ENCODE measurements at regions not wholly inside any gene's neighbourhood (a gene's known extent, or its start where the extent isn't known, plus 50 kb on each side); places are given as distances from the start of the nearest gene placed in this dataset.
"Not testable (repeated sequence)": the region's sequence is repeated elsewhere in the genome, so short reads cannot be mapped to it uniquely, and the experiment has no call there.

DNA sequence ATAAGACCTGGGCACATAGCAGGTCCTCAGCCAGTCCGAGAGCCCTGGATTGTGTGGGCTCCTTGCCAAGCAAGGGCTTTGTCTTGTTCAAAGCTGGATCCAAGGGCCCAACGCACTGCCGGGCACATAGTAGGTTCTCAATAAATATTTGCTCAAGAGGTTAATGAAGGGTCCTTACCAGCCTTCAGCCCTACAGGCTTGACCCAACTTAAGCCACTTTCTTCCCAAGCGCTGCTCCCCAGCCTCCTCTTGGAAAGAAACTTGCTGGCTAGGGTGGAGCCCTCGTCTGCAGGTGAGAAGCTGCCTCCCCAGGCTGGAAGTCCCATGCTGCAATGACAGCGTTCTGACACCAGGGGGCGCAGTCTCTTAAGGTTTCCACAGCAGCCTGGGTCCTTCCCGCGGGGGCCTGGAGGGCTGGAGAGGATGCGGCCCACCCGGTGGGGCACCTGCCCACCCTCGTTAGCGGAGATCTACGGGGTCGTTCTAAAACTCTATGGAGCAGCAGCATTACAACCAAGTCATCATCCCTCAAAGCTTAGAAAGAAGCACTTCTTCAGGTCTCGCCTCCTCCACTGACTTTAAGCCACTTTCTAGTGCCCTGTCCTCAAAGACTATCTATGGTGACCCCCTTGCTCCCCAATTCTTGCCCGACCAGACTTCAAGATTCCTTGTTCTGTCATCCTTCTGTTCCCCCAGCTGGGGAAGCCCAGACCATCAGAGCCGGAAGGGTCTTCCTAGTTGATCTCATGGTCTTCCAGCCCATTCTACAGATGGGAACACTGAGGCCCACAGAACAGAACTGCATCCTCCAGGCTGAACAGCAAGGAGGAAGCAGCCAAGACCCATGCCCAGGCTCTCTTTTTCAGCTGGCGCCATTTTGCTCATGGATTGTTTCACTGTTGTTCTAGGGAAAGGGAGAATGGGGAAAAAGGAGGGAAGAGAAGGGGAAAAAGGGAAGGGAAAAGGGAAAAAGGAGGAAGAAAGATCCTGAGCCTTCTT lies 115.4 kb downstream of the LHX2 start:
- no peaks in the 10 kb centered on the region for H3K9me3 ChIP-seq
- TF ChIP-seq, protein P1, sequence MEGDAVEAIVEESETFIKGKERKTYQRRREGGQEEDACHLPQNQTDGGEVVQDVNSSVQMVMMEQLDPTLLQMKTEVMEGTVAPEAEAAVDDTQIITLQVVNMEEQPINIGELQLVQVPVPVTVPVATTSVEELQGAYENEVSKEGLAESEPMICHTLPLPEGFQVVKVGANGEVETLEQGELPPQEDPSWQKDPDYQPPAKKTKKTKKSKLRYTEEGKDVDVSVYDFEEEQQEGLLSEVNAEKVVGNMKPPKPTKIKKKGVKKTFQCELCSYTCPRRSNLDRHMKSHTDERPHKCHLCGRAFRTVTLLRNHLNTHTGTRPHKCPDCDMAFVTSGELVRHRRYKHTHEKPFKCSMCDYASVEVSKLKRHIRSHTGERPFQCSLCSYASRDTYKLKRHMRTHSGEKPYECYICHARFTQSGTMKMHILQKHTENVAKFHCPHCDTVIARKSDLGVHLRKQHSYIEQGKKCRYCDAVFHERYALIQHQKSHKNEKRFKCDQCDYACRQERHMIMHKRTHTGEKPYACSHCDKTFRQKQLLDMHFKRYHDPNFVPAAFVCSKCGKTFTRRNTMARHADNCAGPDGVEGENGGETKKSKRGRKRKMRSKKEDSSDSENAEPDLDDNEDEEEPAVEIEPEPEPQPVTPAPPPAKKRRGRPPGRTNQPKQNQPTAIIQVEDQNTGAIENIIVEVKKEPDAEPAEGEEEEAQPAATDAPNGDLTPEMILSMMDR (IDR thresholded peaks at IDR 0.05), result peak; percentile 96

DNA sequence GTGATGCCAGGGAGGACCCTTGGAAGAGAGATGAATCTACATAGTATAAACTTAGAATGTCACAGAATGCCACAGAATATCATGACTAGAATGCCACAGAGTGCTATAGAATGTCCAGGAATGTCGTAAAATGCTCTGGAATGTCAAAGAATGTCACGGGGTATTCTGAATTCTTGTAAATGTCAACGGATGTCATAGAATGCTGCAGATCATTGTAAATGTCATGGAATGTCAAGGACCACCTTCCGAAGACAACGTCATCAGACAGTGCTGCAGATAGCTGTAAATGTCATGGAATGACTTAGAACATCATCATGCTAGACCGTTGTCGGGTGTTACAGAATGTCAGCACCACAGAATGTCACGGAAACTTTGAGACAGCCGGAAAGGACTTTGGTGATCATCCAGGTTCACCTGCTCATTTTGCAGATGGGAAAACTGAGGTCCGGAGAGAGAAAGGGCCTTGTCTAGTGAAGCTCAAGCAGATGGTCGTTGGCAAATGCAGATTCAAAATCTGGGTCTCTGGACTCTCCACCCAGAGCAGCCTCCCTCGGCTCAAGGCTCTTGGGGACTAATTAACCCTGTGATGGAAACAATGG lies 117.1 kb downstream of the LHX2 start:
- Histone ChIP-seq H3K4me3 (ENCODE audit: low read depth in 1 of 2, low read length in 1 of 2) (no peak overlapping the region), H3K27me3 (no peaks in the 10 kb centered on the region), H3K9me3 (no peaks in the 10 kb centered on the region), H3K4me1 (ENCODE audit: control insufficient read depth in 1 of 2, insufficient read depth in 1 of 2, low read depth in 1 of 2, low read length in 1 of 2) (peaks cover 4% of the 10 kb centered on the region in 2 experiments), H3K27ac (no peak overlapping the region), H3K36me3 (no peaks in the 10 kb centered on the region)
- TF ChIP-seq, protein P1 (IDR thresholded peaks at IDR 0.05), result no peak

More for the DNA sequence above, 115.4 kb downstream of the LHX2 start:
- Histone ChIP-seq H3K4me3 (ENCODE audit: low read depth in 1 of 2, low read length in 1 of 2) (no peak overlapping the region), H3K27me3 (peaks cover 3% of the 10 kb centered on the region), H3K36me3 (no peaks in the 10 kb centered on the region), H3K27ac (no peak overlapping the region), H3K4me1 (ENCODE audit: control insufficient read depth in 1 of 2, insufficient read depth in 1 of 2, low read depth in 1 of 2, low read length in 1 of 2) (peaks cover 4% of the 10 kb centered on the region in 2 experiments)

DNA sequence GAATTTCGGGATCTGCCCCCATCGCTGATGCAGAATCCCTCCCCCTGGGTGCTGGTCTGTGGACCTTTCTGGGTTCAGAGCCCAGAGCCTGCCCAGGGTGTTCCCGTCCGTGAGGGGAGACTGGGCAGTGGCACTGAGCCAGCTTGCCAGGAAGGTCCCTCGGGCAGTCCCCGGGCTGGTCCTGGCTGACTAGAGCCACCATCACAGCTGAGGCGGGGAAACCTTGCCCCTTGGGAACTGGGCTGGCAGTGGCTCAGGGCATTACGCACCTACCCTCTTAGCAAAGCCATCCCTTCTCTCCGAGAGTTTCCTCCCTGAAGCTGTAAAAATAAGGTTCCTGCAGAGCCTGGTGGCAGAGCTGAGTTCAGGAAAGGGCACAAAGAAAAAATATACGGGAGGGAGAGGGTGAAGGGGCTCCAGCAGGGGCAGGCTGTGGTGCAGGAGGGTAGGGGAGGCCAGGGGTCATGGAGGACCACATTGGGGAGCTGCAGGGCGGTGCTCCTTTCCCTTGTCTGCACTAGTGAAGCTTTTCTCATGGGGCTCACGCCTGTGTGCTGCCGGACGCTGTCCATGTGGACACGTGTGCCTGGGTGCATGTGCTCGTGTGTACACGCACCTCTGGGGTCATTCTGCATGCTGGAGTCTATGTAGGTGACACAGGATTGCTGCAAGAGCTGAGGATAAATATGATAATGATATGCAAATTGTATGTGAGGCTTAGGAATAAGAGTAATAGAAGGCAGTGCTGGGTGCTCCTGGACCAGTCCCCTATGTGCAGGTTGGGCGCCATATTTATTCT lies 118.9 kb downstream of the LHX2 start:
- H3K9me3 ChIP-seq, result no peaks in the 10 kb centered on the region
- no peak overlapping the region for H3K27ac ChIP-seq
- TF ChIP-seq, protein P1 (IDR thresholded peaks at IDR 0.05), result no peak
- H3K4me1 ChIP-seq (ENCODE audit: control insufficient read depth in 1 of 2, insufficient read depth in 1 of 2, low read depth in 1 of 2, low read length in 1 of 2), result peaks cover 4% of the 10 kb centered on the region in 2 experiments
- no peaks in the 10 kb centered on the region for H3K27me3 ChIP-seq
- H3K4me3 ChIP-seq (ENCODE audit: low read depth in 1 of 2, low read length in 1 of 2), result no peak overlapping the region
- no peaks in the 10 kb centered on the region for H3K36me3 ChIP-seq

DNA sequence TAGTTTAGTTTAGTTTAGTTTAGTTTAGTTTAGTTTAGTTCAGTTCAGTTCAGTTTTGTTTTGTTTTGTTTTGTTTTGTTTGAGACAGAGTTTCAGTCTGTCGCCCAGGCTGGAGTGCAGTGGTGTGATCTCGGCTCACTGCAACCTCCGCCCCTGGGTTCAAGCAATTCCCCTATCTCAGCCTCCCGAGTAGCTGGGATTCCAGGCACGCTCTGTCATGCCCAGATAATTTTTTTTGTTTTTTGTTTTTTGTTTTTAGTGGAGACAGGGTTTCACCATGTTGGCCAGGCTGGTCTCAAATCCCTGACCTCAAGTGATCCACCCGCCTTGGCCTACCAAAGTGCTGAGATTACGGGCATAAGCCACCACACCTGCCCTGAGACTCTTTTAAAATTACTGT lies 120.0 kb downstream of the LHX2 start:
- H3K27ac ChIP-seq; H3K9me3 ChIP-seq; H3K27me3 ChIP-seq; H3K4me3 ChIP-seq (ENCODE audit: low read depth in 1 of 2, low read length in 1 of 2); H3K4me1 ChIP-seq (ENCODE audit: control insufficient read depth in 1 of 2, insufficient read depth in 1 of 2, low read depth in 1 of 2, low read length in 1 of 2); H3K36me3 ChIP-seq: not testable (repeated sequence)

DNA sequence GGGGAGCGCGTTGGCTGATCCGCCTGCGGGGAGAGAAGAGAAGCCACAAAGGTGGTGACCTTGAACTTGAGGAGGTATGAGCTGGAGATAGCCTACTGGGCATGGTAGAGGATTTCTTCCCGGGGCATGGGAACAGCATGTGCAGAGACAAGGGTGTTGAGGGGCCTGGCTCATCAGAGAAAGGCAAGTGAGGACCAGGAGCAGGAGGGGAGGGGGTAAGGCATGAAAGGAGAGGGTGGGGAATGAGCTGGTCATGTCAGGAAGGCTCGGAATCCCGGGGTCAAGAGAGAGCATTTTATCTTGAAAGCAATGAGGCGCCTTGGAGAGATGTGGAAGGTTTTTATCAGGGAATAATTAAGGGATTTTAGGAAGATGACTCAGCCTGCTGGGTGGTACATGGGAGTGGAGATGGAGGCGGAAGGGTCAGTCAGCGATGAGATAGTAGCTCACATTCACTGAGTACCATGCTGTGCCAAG lies 121.1 kb downstream of the LHX2 start:
- H3K4me1 ChIP-seq (ENCODE audit: control insufficient read depth in 1 of 2, insufficient read depth in 1 of 2, low read depth in 1 of 2, low read length in 1 of 2), result no peaks in the 10 kb centered on the region
- H3K27me3 ChIP-seq, result peaks cover 5% of the 10 kb centered on the region
- no peak overlapping the region for H3K4me3 ChIP-seq (ENCODE audit: low read depth in 1 of 2, low read length in 1 of 2)
- TF ChIP-seq, protein P1 (IDR thresholded peaks at IDR 0.05), result no peak
- H3K27ac ChIP-seq, result no peak overlapping the region
- H3K36me3 ChIP-seq, result no peaks in the 10 kb centered on the region
- H3K9me3 ChIP-seq, result no peaks in the 10 kb centered on the region

Data from neutrophil (primary cell).